ENCODE measurements at regions not wholly inside any gene's neighbourhood (a gene's known extent, or its start where the extent isn't known, plus 50 kb on each side); places are given as distances from the start of the nearest gene placed in this dataset.

- DNase-seq: no peak
Measured at GRCh38 chr10:123537188-123537961, 128.8 kb upstream of the GPR26 start.

- no peak for DNase-seq
Measured at GRCh38 chr10:123538401-123539320, 127.5 kb upstream of the GPR26 start.

DNA sequence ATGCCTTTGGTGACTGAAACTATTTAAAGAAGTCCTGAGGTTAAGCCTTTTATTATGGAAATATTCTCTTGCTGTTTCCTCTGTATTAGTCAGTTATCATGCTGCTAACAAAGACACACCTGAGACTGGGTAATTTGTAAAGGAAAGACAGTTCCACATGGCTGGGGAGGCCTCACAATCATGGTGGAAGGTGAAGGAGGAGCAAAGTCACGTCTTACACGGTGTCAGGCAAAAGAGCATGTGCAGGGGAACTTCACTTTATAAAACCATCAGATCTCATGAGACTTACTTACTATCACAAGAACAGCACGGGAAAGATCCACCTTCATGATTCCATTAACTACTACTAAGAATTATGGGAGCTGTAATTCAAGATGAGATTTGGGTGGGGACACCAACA lies 121.2 kb upstream of the GPR26 start:
- no peak for DNase-seq

- DNase-seq: no peak
Measured at GRCh38 chr10:123548770-123549169, 117.4 kb upstream of the GPR26 start.

GRCh38 chr10:123549761-123550454 lies 116.2 kb upstream of the GPR26 start:
- DNase-seq: no peak

GRCh38 chr10:123550675-123551096 lies 115.5 kb upstream of the GPR26 start:
- DNase-seq: no peak

DNA sequence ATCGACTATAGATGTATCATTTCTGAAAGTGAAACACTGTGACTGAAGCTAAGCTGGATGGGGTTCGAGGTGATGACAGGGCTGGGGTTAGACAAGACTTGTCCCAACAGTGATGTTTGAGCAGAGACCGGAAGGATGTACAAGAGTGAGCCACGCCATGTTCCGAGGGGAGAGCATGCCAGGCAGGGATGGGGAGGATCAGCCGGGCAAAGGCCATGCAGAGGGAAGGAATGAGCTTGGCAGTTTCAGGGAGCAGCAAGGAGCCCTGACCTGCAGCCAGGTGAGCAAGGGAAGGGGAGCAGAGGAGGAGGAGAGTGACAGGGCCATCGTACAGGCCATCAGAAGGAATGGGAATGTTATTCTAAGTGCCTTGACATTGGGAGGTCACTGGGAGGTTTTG lies 114.9 kb upstream of the GPR26 start:
- DNase-seq: no peak

- DNase-seq: no peak
Measured at GRCh38 chr10:123552760-123553554, 113.2 kb upstream of the GPR26 start.

GRCh38 chr10:123553810-123554430 lies 112.2 kb upstream of the GPR26 start:
- DNase-seq: no peak

DNA sequence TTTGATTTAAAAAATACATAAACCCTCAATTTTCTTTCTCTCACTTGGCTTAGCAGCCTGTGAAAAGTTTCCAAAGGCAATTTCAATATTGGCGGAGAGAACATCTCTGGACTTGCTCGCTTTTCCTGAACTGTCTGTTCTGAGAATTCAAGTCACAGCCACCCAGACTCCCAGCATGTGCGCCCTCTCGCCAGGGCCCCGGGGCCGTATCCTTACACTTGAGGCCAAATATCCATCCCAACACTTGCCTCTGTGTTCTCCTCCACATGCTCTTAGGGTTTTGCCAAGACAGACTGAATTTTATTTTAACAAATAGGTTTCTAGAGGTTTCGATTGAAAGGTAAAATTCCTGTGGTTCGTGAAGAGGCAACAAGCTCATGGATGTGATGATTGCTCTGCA lies 111.5 kb upstream of the GPR26 start:
- DNase-seq: no peak

- DNase-seq: no peak
Measured at GRCh38 chr10:123555616-123556015, 110.5 kb upstream of the GPR26 start.

- no peak for DNase-seq
Measured at GRCh38 chr10:123556049-123556448, 110.1 kb upstream of the GPR26 start.

GRCh38 chr10:123556736-123557135 lies 109.4 kb upstream of the GPR26 start:
- no peak for DNase-seq

DNA sequence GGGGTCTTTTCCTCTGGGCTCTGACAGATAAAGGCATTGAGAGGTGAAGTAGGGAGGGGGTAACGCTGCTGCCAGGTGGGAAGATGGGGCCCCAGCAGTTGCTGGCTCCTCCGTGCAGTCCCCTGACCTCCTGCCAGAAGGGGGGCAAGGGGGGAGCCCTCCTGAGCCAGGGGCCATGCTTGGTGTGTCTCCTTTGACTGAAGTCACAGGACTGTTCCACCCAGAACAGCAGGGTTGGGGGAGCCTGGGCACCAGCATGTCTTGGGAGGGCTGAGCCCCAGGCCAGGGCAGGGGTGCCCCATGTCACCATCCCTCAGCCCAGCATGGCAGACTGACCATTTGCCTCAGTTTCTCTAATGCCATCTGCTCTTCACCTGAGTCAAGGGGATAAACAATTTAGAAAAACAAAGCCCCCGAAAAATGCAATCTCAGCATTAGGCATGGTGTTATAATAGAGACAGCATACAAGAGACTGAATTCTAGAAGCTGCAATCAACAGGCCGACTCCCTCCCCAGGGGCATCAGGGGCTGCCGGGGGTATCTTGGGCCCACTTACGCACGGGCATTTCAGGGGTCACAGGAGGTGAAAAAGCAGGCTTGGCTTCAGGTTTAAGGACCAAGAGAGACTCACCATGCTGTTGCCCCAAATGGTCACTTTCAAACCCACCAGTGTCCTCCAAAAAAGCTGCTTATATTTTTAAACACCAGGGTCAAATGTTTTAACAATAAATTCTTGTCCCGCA lies 108.6 kb upstream of the GPR26 start:
- DNase-seq: no peak

DNA sequence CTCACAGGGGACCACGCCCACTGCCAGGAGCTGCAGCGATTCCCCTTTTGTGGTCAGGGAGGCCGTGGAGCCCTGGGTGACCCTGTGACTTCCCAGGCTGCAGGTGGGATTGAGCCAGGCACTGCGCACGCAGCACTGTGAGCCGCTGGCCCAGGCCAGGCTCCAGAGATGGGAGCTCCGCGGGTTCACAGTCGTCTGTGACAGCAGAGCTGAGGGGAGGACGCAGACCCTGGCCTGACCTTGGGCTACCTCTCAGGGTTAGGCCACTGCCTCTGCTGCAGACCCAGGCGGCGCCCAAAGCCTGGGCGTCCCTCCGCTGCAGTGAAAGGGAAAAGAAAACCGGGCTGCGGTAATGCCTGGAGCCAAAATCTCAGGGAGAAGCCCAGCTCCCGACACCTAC lies 107.5 kb upstream of the GPR26 start:
- DNase-seq: no peak

DNA sequence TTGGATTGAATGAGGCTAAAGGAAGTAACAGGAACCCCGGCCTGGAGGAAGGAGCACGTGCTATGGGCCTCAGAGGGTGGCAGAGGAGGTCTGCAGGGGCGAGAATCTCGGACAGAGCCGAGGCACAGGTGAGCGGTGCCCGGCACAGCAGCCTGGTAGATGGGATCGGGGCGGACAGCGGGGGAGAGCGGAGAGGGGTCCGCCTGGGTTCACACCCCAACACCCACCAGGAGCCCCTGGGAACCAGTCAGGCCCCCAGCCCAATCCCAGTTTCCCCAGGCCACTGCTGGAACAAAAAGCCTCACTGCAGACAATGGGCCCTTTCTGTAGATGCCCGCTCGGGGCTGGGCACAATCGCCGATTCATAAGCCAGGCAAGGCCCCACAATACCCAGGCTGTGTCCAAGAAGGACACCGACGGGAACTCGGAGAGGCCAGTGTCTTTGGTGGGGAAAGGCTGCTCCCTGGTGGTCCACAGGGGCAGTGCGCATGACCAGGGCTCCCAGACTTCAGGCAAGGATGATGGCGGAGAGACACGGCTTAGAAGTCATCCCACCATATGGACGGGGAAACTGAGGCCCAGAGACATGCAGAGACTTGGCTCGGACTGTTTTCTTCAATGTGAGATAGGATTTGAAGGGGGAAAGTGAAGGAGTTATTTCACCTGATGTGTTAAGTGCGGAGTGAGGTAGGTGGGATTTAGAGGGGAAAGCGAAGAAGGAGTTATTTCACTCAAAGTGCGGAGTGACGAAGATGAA lies 106.9 kb upstream of the GPR26 start:
- DNase-seq: peak; percentile 2 to 46

- DNase-seq: no peak
Measured at GRCh38 chr10:123559823-123560092, 106.4 kb upstream of the GPR26 start.

- no peak for DNase-seq
Measured at GRCh38 chr10:123560301-123561140, 105.6 kb upstream of the GPR26 start.

DNA sequence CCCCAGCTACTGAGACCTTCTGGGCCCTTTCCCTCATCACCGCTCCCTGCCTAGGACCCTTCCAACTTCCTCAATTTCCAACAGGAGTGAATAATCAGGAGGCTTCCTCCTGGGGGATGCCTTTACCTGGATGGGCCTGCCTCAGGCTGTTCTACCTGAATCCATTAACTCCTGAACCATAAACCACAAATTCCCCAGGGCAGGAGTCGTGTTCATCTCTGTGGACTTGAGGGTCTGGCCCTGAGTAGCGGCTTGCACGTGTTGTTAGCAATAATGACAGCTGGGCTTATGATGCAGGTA lies 105.1 kb upstream of the GPR26 start:
- no peak for DNase-seq

DNA sequence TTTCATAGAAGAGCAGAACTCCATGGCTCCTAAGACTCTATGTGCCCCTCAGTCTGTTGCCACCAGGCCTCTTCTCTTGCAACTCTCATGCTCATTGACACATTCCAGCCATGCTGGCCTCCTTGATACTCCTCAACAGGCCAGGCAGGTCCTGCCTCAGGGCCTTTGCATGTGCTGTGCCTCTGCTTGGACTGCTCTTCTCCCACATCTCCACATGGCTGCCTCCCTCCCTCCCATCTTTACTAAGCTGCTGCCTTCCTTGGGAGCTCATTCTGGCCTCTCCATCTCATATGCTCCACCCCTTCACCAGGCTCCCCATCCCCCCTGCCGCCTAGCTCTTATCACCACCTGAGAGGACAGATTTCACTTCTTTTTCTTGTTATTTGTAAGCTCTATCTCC lies 103.8 kb upstream of the GPR26 start:
- DNase-seq: no peak

All from NCI-H446 (cell line).